Calu3 (cell line): ENCODE measurements at regions not wholly inside any gene's neighbourhood (a gene's known extent, or its start where the extent isn't known, plus 50 kb on each side); places are given as distances from the start of the nearest gene placed in this dataset.

ENCODE experiments used
- BruUV-seq: library from RNA; stranded (reverse); fragments of 400-500 nt; replicated peaks from 2 replicates; lab custom pipeline; 2021; lab: Mats Ljungman, UMichigan
- CTCF ChIA-PET: fragments of 300-600 bp; sonication (Branson Sonifier 250); formaldehyde crosslinking; loops from one replicate; lab custom pipeline; 2022; ENCODE audit warnings: antibody characterized with exemption; lab: Charles Lee
- DNase-seq: peaks from one replicate; pipeline ENCODE4 v3.0.0; 2022
- H3K27ac Mint-ChIP-seq: one replicate; pipeline ENCODE4 v1.8.0; 2022; ENCODE audit warnings: mixed read lengths; ENCODE audit not compliant: unreplicated experiment
- H3K27me3 Mint-ChIP-seq: one replicate; pipeline ENCODE4 v1.8.0; 2022; ENCODE audit warnings: mixed read lengths; ENCODE audit not compliant: unreplicated experiment
- H3K36me3 Mint-ChIP-seq: one replicate; pipeline ENCODE4 v1.8.0; 2022; ENCODE audit warnings: mild to moderate bottlenecking, moderate library complexity, mixed read lengths; ENCODE audit not compliant: insufficient read depth, unreplicated experiment
- H3K4me1 Mint-ChIP-seq: one replicate; pipeline ENCODE4 v1.8.0; 2022; ENCODE audit warnings: mild to moderate bottlenecking, low read depth, mixed read lengths; ENCODE audit not compliant: unreplicated experiment
- H3K4me3 Mint-ChIP-seq: one replicate; pipeline ENCODE4 v1.8.0; 2022; ENCODE audit warnings: mild to moderate bottlenecking, low read depth, moderate library complexity, mixed read lengths; ENCODE audit not compliant: unreplicated experiment
- H3K9me3 Mint-ChIP-seq: one replicate; pipeline ENCODE4 v1.8.0; 2022; ENCODE audit warnings: low read depth, mixed read lengths; ENCODE audit not compliant: unreplicated experiment
- intact Hi-C: fragments of 100-400 bp; cut with micrococcal nuclease; formaldehyde crosslinking; loops from one replicate; pipeline ENCODE4 v1.10.0; 2022; ENCODE audit not compliant: unreplicated experiment
- TF ChIP-seq, protein P1 (sequence below): fragments of 200-600 bp; IDR thresholded peaks from one replicate; pipeline ENCODE4 v1.8.0; 2022; ENCODE audit warnings: antibody characterized with exemption; ENCODE audit not compliant: unreplicated experiment

- TF ChIP-seq, protein P1, sequence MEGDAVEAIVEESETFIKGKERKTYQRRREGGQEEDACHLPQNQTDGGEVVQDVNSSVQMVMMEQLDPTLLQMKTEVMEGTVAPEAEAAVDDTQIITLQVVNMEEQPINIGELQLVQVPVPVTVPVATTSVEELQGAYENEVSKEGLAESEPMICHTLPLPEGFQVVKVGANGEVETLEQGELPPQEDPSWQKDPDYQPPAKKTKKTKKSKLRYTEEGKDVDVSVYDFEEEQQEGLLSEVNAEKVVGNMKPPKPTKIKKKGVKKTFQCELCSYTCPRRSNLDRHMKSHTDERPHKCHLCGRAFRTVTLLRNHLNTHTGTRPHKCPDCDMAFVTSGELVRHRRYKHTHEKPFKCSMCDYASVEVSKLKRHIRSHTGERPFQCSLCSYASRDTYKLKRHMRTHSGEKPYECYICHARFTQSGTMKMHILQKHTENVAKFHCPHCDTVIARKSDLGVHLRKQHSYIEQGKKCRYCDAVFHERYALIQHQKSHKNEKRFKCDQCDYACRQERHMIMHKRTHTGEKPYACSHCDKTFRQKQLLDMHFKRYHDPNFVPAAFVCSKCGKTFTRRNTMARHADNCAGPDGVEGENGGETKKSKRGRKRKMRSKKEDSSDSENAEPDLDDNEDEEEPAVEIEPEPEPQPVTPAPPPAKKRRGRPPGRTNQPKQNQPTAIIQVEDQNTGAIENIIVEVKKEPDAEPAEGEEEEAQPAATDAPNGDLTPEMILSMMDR: no peak
- no peak for DNase-seq
- H3K36me3 Mint-ChIP-seq: no peaks in the 10 kb centered on the region
- H3K4me1 Mint-ChIP-seq: no peaks in the 10 kb centered on the region
- no peaks in the 10 kb centered on the region for H3K27me3 Mint-ChIP-seq
- intact Hi-C loops: no loop called here
- H3K4me3 Mint-ChIP-seq: no peak overlapping the region
- no TSS peak for BruUV-seq
- CTCF ChIA-PET: no interaction called here
- no peak overlapping the region for H3K27ac Mint-ChIP-seq
- H3K9me3 Mint-ChIP-seq: no peaks in the 10 kb centered on the region
Observed at GRCh38 chr4:186422296-186422695, 133.1 kb downstream of the MTNR1A start.

- Mint-ChIP-seq H3K27ac (no peak overlapping the region), H3K27me3 (no peaks in the 10 kb centered on the region), H3K4me3 (no peak overlapping the region), H3K9me3 (no peaks in the 10 kb centered on the region), H3K36me3 (no peaks in the 10 kb centered on the region), H3K4me1 (no peaks in the 10 kb centered on the region)
- BruUV-seq: no TSS peak
- no peak for DNase-seq
- TF ChIP-seq, protein P1: no peak
- CTCF ChIA-PET: no interaction called here
- intact Hi-C loops: no loop called here
Observed at GRCh38 chr4:186416451-186417060, 138.8 kb downstream of the MTNR1A start.

DNA sequence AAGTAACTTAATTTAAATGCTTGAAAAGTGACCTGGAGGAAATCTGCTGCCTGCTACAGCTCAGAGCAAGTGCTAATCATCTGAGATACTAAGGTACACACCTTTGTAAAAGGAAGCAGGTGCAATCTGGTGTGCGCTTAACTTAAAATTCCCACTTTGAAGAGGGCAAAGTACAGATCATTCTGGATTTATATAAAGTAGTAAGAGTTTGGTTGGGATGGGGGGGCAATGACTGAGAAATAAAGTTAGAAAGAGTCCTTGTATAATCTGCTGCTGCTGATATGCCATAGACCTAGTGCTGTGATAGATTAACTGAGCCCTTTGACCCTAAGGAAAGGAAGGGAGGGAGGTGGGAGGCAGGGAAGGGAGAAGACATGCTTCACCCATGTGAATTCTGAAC lies 141.0 kb downstream of the MTNR1A start:
- H3K27ac Mint-ChIP-seq: no peak overlapping the region
- H3K9me3 Mint-ChIP-seq: no peaks in the 10 kb centered on the region
- no peaks in the 10 kb centered on the region for H3K4me1 Mint-ChIP-seq
- DNase-seq: no peak
- H3K4me3 Mint-ChIP-seq: no peak overlapping the region
- H3K36me3 Mint-ChIP-seq: no peaks in the 10 kb centered on the region
- TF ChIP-seq, protein P1: no peak
- no TSS peak for BruUV-seq
- intact Hi-C loops: no loop called here
- no peaks in the 10 kb centered on the region for H3K27me3 Mint-ChIP-seq
- CTCF ChIA-PET: no interaction called here

DNA sequence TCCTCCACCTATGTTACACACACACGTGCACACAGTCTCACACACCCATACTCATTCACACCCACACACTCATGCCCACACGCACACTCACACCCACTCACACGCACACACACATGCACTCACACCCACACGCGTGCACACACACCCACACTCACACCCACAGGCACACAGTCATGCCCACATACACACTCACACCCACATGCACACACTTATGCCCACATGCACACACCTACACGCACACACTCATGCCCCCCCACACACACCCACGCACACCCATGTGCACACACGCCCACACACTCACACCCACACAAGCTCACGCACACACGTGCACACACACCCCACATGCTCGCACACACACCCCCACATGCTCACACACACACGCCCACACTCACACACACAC lies 140.0 kb downstream of the F11 start:
- no peak overlapping the region for H3K4me3 Mint-ChIP-seq
- CTCF ChIA-PET: no interaction called here
- peaks cover 3% of the 10 kb centered on the region for H3K9me3 Mint-ChIP-seq
- H3K4me1 Mint-ChIP-seq: peaks cover 23% of the 10 kb centered on the region
- no peak for DNase-seq
- no TSS peak for BruUV-seq
- intact Hi-C loops: no loop called here
- TF ChIP-seq, protein P1: no peak
- no peaks in the 10 kb centered on the region for H3K27me3 Mint-ChIP-seq
- H3K27ac Mint-ChIP-seq: peak overlapping the region; percentile 20
- no peaks in the 10 kb centered on the region for H3K36me3 Mint-ChIP-seq
